ENCODE measurements at regions not wholly inside any gene's neighbourhood (a gene's known extent, or its start where the extent isn't known, plus 50 kb on each side); places are given as distances from the start of the nearest gene placed in this dataset.

- no peak for DNase-seq
Observed at GRCh38 chr20:57112448-57112847, 154.0 kb downstream of the BMP7 start.

GRCh38 chr20:57114290-57115005 is 152.0 kb downstream of the BMP7 start:
- no peak for DNase-seq

- no peak for DNase-seq
Observed at GRCh38 chr20:57117296-57117695, 149.1 kb downstream of the BMP7 start.

- no peak for DNase-seq
Observed at GRCh38 chr20:57118107-57118769, 148.2 kb downstream of the BMP7 start.

All from NCI-H2227 treated with DMSO at 0.1 percent for 48 hours (cell line).